ENCODE measurements at regions not wholly inside any gene's neighbourhood (a gene's known extent, or its start where the extent isn't known, plus 50 kb on each side); places are given as distances from the start of the nearest gene placed in this dataset.

DNA sequence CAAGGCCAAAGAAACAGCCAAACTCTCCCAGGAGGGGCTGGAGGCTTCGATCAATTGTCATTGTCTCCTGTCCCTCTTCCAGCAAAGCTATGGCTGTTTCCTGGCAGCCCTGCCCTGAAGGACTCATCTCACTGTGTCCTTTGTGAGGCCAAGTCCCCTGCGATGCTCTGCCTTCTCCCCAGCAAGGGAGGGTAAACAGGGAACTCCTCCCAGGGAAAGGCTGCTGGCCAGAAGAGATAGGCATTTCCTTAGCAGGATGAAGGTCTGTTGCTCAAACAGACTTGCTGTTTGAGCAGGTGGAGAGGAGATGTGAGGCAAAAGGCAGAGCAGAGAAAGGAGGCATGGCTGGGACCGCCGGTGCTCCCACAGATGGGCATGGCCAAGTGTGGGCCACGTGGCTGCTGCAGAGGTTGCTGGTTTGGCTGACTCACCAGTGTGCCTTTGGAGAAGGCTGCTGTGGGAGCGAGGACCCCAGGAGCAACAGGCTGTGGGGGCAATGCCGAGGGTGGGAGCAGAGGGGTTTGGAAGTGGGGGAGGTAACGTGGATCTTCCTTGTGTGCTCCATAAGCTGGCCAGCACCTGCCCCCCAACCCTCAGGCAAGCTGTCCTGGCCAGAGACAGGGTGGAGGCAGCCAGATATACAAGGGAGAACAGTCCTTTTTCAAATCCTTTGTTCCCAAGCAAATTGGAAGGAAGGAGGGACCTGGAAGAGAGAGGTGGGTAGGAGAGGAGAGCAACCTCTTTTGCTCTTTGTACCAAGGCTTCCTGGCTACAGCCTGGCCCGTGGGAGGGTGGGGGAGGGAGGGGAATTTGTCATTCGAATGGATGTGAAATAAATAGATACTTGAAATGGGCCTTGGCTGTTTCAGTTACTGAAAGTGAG lies 449.8 kb downstream of the SIPA1L2 start:
- TF ChIP-seq, protein P1, sequence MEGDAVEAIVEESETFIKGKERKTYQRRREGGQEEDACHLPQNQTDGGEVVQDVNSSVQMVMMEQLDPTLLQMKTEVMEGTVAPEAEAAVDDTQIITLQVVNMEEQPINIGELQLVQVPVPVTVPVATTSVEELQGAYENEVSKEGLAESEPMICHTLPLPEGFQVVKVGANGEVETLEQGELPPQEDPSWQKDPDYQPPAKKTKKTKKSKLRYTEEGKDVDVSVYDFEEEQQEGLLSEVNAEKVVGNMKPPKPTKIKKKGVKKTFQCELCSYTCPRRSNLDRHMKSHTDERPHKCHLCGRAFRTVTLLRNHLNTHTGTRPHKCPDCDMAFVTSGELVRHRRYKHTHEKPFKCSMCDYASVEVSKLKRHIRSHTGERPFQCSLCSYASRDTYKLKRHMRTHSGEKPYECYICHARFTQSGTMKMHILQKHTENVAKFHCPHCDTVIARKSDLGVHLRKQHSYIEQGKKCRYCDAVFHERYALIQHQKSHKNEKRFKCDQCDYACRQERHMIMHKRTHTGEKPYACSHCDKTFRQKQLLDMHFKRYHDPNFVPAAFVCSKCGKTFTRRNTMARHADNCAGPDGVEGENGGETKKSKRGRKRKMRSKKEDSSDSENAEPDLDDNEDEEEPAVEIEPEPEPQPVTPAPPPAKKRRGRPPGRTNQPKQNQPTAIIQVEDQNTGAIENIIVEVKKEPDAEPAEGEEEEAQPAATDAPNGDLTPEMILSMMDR (IDR thresholded peaks at IDR 0.05) = no peak
- TF ChIP-seq ZFX (IDR thresholded peaks at IDR 0.05; ENCODE audit: borderline replicate concordance) = no peak

Data from 22Rv1 (cell line).